ENCODE measurements at regions not wholly inside any gene's neighbourhood (a gene's known extent, or its start where the extent isn't known, plus 50 kb on each side); places are given as distances from the start of the nearest gene placed in this dataset.

- no peak for DNase-seq
Measured at GRCh38 chr10:3452683-3453361, 280.2 kb upstream of the PITRM1 start.

GRCh38 chr10:3452173-3452626 lies 279.6 kb upstream of the PITRM1 start:
- no peak for DNase-seq

GRCh38 chr10:3451516-3452172 lies 279.1 kb upstream of the PITRM1 start:
- no peak for DNase-seq

GRCh38 chr10:3446221-3446620 lies 273.6 kb upstream of the PITRM1 start:
- DNase-seq = no peak

GRCh38 chr10:3445648-3446047 lies 273.1 kb upstream of the PITRM1 start:
- no peak for DNase-seq

- DNase-seq = no peak
Measured at GRCh38 chr10:3442451-3442990, 269.9 kb upstream of the PITRM1 start.

GRCh38 chr10:3439183-3439582 lies 266.6 kb upstream of the PITRM1 start:
- no peak for DNase-seq

GRCh38 chr10:3438606-3439005 lies 266.0 kb upstream of the PITRM1 start:
- DNase-seq = no peak

GRCh38 chr10:3435671-3436070 lies 263.1 kb upstream of the PITRM1 start:
- DNase-seq = no peak

GRCh38 chr10:3433988-3434387 lies 261.4 kb upstream of the PITRM1 start:
- DNase-seq = no peak

- DNase-seq = no peak
Measured at GRCh38 chr10:3433131-3433530, 260.5 kb upstream of the PITRM1 start.

- no peak for DNase-seq
Measured at GRCh38 chr10:3432081-3432825, 259.7 kb upstream of the PITRM1 start.

GRCh38 chr10:3430501-3430900 lies 257.9 kb upstream of the PITRM1 start:
- DNase-seq = no peak

- no peak for DNase-seq
Measured at GRCh38 chr10:3429676-3430075, 257.1 kb upstream of the PITRM1 start.

GRCh38 chr10:3428826-3429225 lies 256.2 kb upstream of the PITRM1 start:
- no peak for DNase-seq

GRCh38 chr10:3427950-3428354 lies 255.4 kb upstream of the PITRM1 start:
- no peak for DNase-seq

GRCh38 chr10:3427347-3427746 lies 254.8 kb upstream of the PITRM1 start:
- no peak for DNase-seq

GRCh38 chr10:3426190-3426845 lies 253.7 kb upstream of the PITRM1 start:
- no peak for DNase-seq

- DNase-seq = no peak
Measured at GRCh38 chr10:3425716-3426115, 253.1 kb upstream of the PITRM1 start.

GRCh38 chr10:3425261-3425660 lies 252.7 kb upstream of the PITRM1 start:
- DNase-seq = no peak

- DNase-seq = no peak
Measured at GRCh38 chr10:3424111-3424851, 251.7 kb upstream of the PITRM1 start.

- DNase-seq = no peak
Measured at GRCh38 chr10:3423384-3423783, 250.8 kb upstream of the PITRM1 start.
